Esophagus (tissue), 2 donors: ENCODE measurements at regions not wholly inside any gene's neighbourhood (a gene's known extent, or its start where the extent isn't known, plus 50 kb on each side); places are given as distances from the start of the nearest gene placed in this dataset.

Experiments used
- H3K27ac ChIP-seq, 2 donors: one replicate each; pipeline ENCODE4 v1.5.1; 2013; ENCODE audit warnings: low read depth in 2 of 2, mild to moderate bottlenecking in 2 of 2, inconsistent platforms in 1 of 2, low read length in 1 of 2, moderate library complexity in 1 of 2
- H3K27me3 ChIP-seq, 2 donors: one replicate each; pipeline ENCODE4 v1.6.1; 2013; ENCODE audit warnings: low read length in 2 of 2, control low read depth in 1 of 2, mild to moderate bottlenecking in 1 of 2; ENCODE audit not compliant: insufficient read depth in 2 of 2, control insufficient read depth in 1 of 2
- H3K36me3 ChIP-seq, 2 donors: one replicate each; pipeline ENCODE4 v1.6.1; 2013; ENCODE audit warnings: low read length in 1 of 2; ENCODE audit not compliant: control insufficient read depth in 2 of 2, insufficient read depth in 2 of 2
- H3K4me1 ChIP-seq, 2 donors: one replicate each; pipeline ENCODE4 v1.6.1; 2013; ENCODE audit warnings: low read length in 1 of 2; ENCODE audit not compliant: control insufficient read depth in 2 of 2, insufficient read depth in 2 of 2
- H3K4me3 ChIP-seq, 2 donors: one replicate each; pipeline ENCODE4 v1.5.1; 2013; ENCODE audit warnings: low read length in 2 of 2, mild to moderate bottlenecking in 2 of 2, low read depth in 1 of 2, moderate library complexity in 1 of 2
- H3K9me3 ChIP-seq, 2 donors: one replicate each; pipeline ENCODE4 v1.6.1; 2013; ENCODE audit warnings: mild to moderate bottlenecking in 2 of 2, low read depth in 1 of 2, low read length in 1 of 2, moderate library complexity in 1 of 2; ENCODE audit not compliant: control insufficient read depth in 2 of 2, insufficient read depth in 1 of 2
- WGBS, 2 donors: extraction: QIAGEN DNeasy Blood & Tissue Kit; methylation state at CpG; one replicate each; pipeline ENCODE4 v1.1.7; 2013; 5-methylcytosine and 5-hydroxymethylcytosine counted together
- donor health status: healthy with polysubstance abuse.
- donor health status: Bipolar disorder and iron deficiency.

- no peaks in the 10 kb centered on the region for H3K9me3 ChIP-seq
- no peak overlapping the region for H3K4me3 ChIP-seq
- no peak overlapping the region for H3K27ac ChIP-seq
- WGBS, 2 donors = 71 to 78% methylated on average over 3 of the region's 3 CpGs
- H3K36me3 ChIP-seq = no peaks in the 10 kb centered on the region
- no peaks in the 10 kb centered on the region for H3K4me1 ChIP-seq
- H3K27me3 ChIP-seq = no peaks in the 10 kb centered on the region
These were observed 177.3 kb downstream of the TRIM33 start for GRCh38 chr1:114333690-114334089.

- Histone ChIP-seq H3K4me1 (no peaks in the 10 kb centered on the region), H3K27me3 (no peaks in the 10 kb centered on the region), H3K27ac (no peak overlapping the region), H3K4me3 (no peak overlapping the region), H3K9me3 (no peaks in the 10 kb centered on the region), H3K36me3 (no peaks in the 10 kb centered on the region)
These were observed 178.3 kb upstream of the SYT6 start for GRCh38 chr1:114331936-114332335.

GRCh38 chr1:114330451-114330983, 176.8 kb upstream of the SYT6 start:
- Histone ChIP-seq H3K9me3 (no peaks in the 10 kb centered on the region), H3K27me3 (no peaks in the 10 kb centered on the region), H3K36me3 (no peaks in the 10 kb centered on the region), H3K4me1 (no peaks in the 10 kb centered on the region), H3K27ac (no peak overlapping the region), H3K4me3 (no peak overlapping the region)
- WGBS, 2 donors = 75 to 80% methylated on average over 4 of the region's 4 CpGs

- 76 to 81% methylated on average over 7 of the region's 7 CpGs for WGBS, 2 donors
- Histone ChIP-seq H3K4me1 (no peaks in the 10 kb centered on the region), H3K4me3 (no peak overlapping the region)
These were observed 174.8 kb upstream of the SYT6 start for GRCh38 chr1:114328361-114328904.

GRCh38 chr1:114324662-114324965, 170.9 kb upstream of the SYT6 start:
- no peaks in the 10 kb centered on the region for H3K27me3 ChIP-seq
- H3K9me3 ChIP-seq = no peaks in the 10 kb centered on the region
- WGBS, 2 donors = 88 to 90% methylated on average over 5 of the region's 5 CpGs
- no peaks in the 10 kb centered on the region for H3K36me3 ChIP-seq
- no peak overlapping the region for H3K4me3 ChIP-seq
- no peak overlapping the region for H3K27ac ChIP-seq
- no peaks in the 10 kb centered on the region for H3K4me1 ChIP-seq

More at GRCh38 chr1:114328361-114328904, 174.8 kb upstream of the SYT6 start:
- H3K9me3 ChIP-seq = no peaks in the 10 kb centered on the region
- H3K27me3 ChIP-seq = no peaks in the 10 kb centered on the region
- no peak overlapping the region for H3K27ac ChIP-seq
- H3K36me3 ChIP-seq = no peaks in the 10 kb centered on the region

GRCh38 chr1:114323959-114324661, 170.4 kb upstream of the SYT6 start:
- WGBS, 2 donors = 79 to 82% methylated on average over 15 of the region's 15 CpGs
- Histone ChIP-seq H3K27me3 (no peaks in the 10 kb centered on the region), H3K36me3 (no peaks in the 10 kb centered on the region), H3K4me1 (no peaks in the 10 kb centered on the region), H3K27ac (no peak overlapping the region), H3K4me3 (no peak overlapping the region), H3K9me3 (no peaks in the 10 kb centered on the region)

GRCh38 chr1:114322734-114323133, 169.1 kb upstream of the SYT6 start:
- no peaks in the 10 kb centered on the region for H3K4me1 ChIP-seq
- no peak overlapping the region for H3K27ac ChIP-seq
- no peaks in the 10 kb centered on the region for H3K36me3 ChIP-seq
- no peak overlapping the region for H3K4me3 ChIP-seq
- no peaks in the 10 kb centered on the region for H3K27me3 ChIP-seq
- no peaks in the 10 kb centered on the region for H3K9me3 ChIP-seq
- 78 to 81% methylated on average over 2 of the region's 2 CpGs for WGBS, 2 donors

GRCh38 chr1:114322207-114322606, 168.5 kb upstream of the SYT6 start:
- Histone ChIP-seq H3K36me3 (no peaks in the 10 kb centered on the region), H3K27me3 (no peaks in the 10 kb centered on the region), H3K4me3 (no peak overlapping the region), H3K27ac (no peak overlapping the region), H3K9me3 (no peaks in the 10 kb centered on the region), H3K4me1 (no peaks in the 10 kb centered on the region)
- 80 to 87% methylated on average over 3 of the region's 3 CpGs for WGBS, 2 donors

GRCh38 chr1:114320586-114320985, 166.9 kb upstream of the SYT6 start:
- no peak overlapping the region for H3K27ac ChIP-seq
- no peaks in the 10 kb centered on the region for H3K36me3 ChIP-seq
- no peaks in the 10 kb centered on the region for H3K27me3 ChIP-seq
- no peaks in the 10 kb centered on the region for H3K9me3 ChIP-seq
- no peak overlapping the region for H3K4me3 ChIP-seq
- H3K4me1 ChIP-seq = no peaks in the 10 kb centered on the region

GRCh38 chr1:114319418-114319817, 165.7 kb upstream of the SYT6 start:
- Histone ChIP-seq H3K27me3 (no peaks in the 10 kb centered on the region), H3K4me1 (no peaks in the 10 kb centered on the region), H3K4me3 (no peak overlapping the region), H3K36me3 (no peaks in the 10 kb centered on the region), H3K9me3 (no peaks in the 10 kb centered on the region), H3K27ac (no peak overlapping the region)
- WGBS, 2 donors = 37 to 48% methylated on average over 3 of the region's 3 CpGs
